Astrocyte (in vitro differentiated cells and primary cell): ENCODE measurements at regions not wholly inside any gene's neighbourhood (a gene's known extent, or its start where the extent isn't known, plus 50 kb on each side); places are given as distances from the start of the nearest gene placed in this dataset.

Source experiments
- DNase-seq: peaks from one replicate; pipeline ENCODE4 v3.0.0-alpha.2; 2010; ENCODE audit warnings: low read depth
- FAIRE-seq: peaks from 2 replicates; lab custom pipeline; 2011; peaks lifted over from hg19 to GRCh38; lab: Jason Lieb, UNC
- H2AFZ ChIP-seq: 2 replicates; pipeline ENCODE4 v1.6.0; 2012; ENCODE audit warnings: low read depth, low read length, inconsistent platforms
- H3K27ac ChIP-seq: 2 replicates; pipeline ENCODE4 v1.5.1; 2011; ENCODE audit warnings: low read depth, low read length, inconsistent platforms
- H3K27me3 ChIP-seq: 2 replicates; pipeline ENCODE4 v1.6.0; 2011; ENCODE audit warnings: low read length, inconsistent platforms; ENCODE audit not compliant: insufficient read depth
- H3K36me3 ChIP-seq: 2 replicates; pipeline ENCODE4 v1.5.1; 2011; ENCODE audit warnings: low read length, inconsistent platforms; ENCODE audit not compliant: insufficient read depth
- H3K4me1 ChIP-seq: 2 replicates; pipeline ENCODE4 v1.5.1; 2011; ENCODE audit warnings: low read length, inconsistent platforms; ENCODE audit not compliant: insufficient read depth
- H3K4me2 ChIP-seq: 2 replicates; pipeline ENCODE4 v1.6.0; 2012; ENCODE audit warnings: low read length, inconsistent platforms
- H3K4me3 ChIP-seq: 2 replicates; pipeline ENCODE4 v1.5.1; 2011; ENCODE audit warnings: low read depth, mild to moderate bottlenecking, low read length, inconsistent platforms; ENCODE audit not compliant: insufficient read depth
- H3K79me2 ChIP-seq: 2 replicates; pipeline ENCODE4 v1.6.0; 2012; ENCODE audit warnings: mild to moderate bottlenecking, low read length, inconsistent platforms; ENCODE audit not compliant: insufficient read depth
- H3K9ac ChIP-seq: 2 replicates; pipeline ENCODE4 v1.6.0; 2012; ENCODE audit warnings: mild to moderate bottlenecking, low read length, inconsistent platforms
- H3K9me3 ChIP-seq: 2 replicates; pipeline ENCODE4 v1.5.1; 2012; ENCODE audit warnings: low read depth, mild to moderate bottlenecking, low read length, inconsistent platforms; ENCODE audit not compliant: insufficient read depth
- H4K20me1 ChIP-seq: 2 replicates; pipeline ENCODE4 v1.6.0; 2012; ENCODE audit warnings: low read length, inconsistent platforms; ENCODE audit not compliant: insufficient read depth
- H3K27ac Mint-ChIP-seq: one replicate; pipeline ENCODE4 v1.8.0; 2021; ENCODE audit warnings: mild to moderate bottlenecking, mixed read lengths; ENCODE audit not compliant: unreplicated experiment
- H3K27me3 Mint-ChIP-seq: one replicate; pipeline ENCODE4 v1.8.0; 2021; ENCODE audit warnings: low read depth, mixed read lengths; ENCODE audit not compliant: unreplicated experiment
- H3K36me3 Mint-ChIP-seq: one replicate; pipeline ENCODE4 v1.8.0; 2021; ENCODE audit warnings: low read depth, mixed read lengths; ENCODE audit not compliant: unreplicated experiment
- H3K4me1 Mint-ChIP-seq: one replicate; pipeline ENCODE4 v1.8.0; 2021; ENCODE audit warnings: low read depth, mixed read lengths; ENCODE audit not compliant: unreplicated experiment
- H3K4me3 Mint-ChIP-seq: one replicate; pipeline ENCODE4 v1.8.0; 2021; ENCODE audit warnings: mild to moderate bottlenecking, moderate library complexity, mixed read lengths; ENCODE audit not compliant: unreplicated experiment
- H3K9me3 Mint-ChIP-seq: one replicate; pipeline ENCODE4 v1.8.0; 2021; ENCODE audit warnings: mild to moderate bottlenecking, mixed read lengths; ENCODE audit not compliant: unreplicated experiment
- CTCF ChIP-seq: IDR thresholded peaks from 2 replicates; pipeline ENCODE4 v1.5.1; 2011; ENCODE audit warnings: low read depth, mild to moderate bottlenecking, inconsistent platforms, low read length, moderate library complexity; ENCODE audit not compliant: insufficient read depth
- EZH2 ChIP-seq: IDR thresholded peaks from 2 replicates; pipeline ENCODE4 v1.6.1; 2012; ENCODE audit warnings: mild to moderate bottlenecking, low read length, inconsistent platforms; ENCODE audit not compliant: insufficient read depth

- Histone ChIP-seq H3K27me3 (no peaks in the 10 kb centered on the region), H2AFZ (no peak overlapping the region), H3K27ac (no peak overlapping the region), H3K4me1 (no peaks in the 10 kb centered on the region), H3K4me3 (no peak overlapping the region), H3K9me3 (no peaks in the 10 kb centered on the region), H3K36me3 (no peaks in the 10 kb centered on the region), H3K4me2 (no peak overlapping the region), H4K20me1 (no peaks in the 10 kb centered on the region), H3K79me2 (no peaks in the 10 kb centered on the region), H3K9ac (no peak overlapping the region)
- no peak for FAIRE-seq
- peaks cover 11% of the 10 kb centered on the region for H3K4me1 Mint-ChIP-seq
- no peaks in the 10 kb centered on the region for H3K27me3 Mint-ChIP-seq
- H3K27ac Mint-ChIP-seq, result no peak overlapping the region
- DNase-seq, result no peak
- peaks cover 2% of the 10 kb centered on the region for H3K9me3 Mint-ChIP-seq
- no peak overlapping the region for H3K4me3 Mint-ChIP-seq
- TF ChIP-seq CTCF (no peak), EZH2 (no peak)
- H3K36me3 Mint-ChIP-seq, result no peaks in the 10 kb centered on the region
Observed at GRCh38 chr11:92050305-92050704, 174.3 kb upstream of the FAT3 start.

- DNase-seq (no peak), FAIRE-seq (no peak)
- Mint-ChIP-seq H3K36me3 (no peaks in the 10 kb centered on the region), H3K4me3 (no peak overlapping the region), H3K9me3 (peaks cover 5% of the 10 kb centered on the region), H3K4me1 (peaks cover 13% of the 10 kb centered on the region), H3K27ac (no peak overlapping the region), H3K27me3 (no peaks in the 10 kb centered on the region)
- Histone ChIP-seq H4K20me1 (no peaks in the 10 kb centered on the region), H3K9ac (no peak overlapping the region), H2AFZ (no peak overlapping the region), H3K27me3 (no peaks in the 10 kb centered on the region), H3K79me2 (no peaks in the 10 kb centered on the region), H3K4me2 (no peak overlapping the region), H3K36me3 (no peaks in the 10 kb centered on the region), H3K4me3 (no peak overlapping the region), H3K9me3 (no peaks in the 10 kb centered on the region), H3K27ac (no peak overlapping the region), H3K4me1 (no peaks in the 10 kb centered on the region)
- TF ChIP-seq EZH2, result no peak
- no peak for TF ChIP-seq CTCF
Observed at GRCh38 chr11:92048415-92048814, 176.2 kb upstream of the FAT3 start.

- Histone ChIP-seq H3K79me2 (no peaks in the 10 kb centered on the region), H2AFZ (no peak overlapping the region), H3K4me2 (no peak overlapping the region), H3K9me3 (no peaks in the 10 kb centered on the region), H3K9ac (no peak overlapping the region), H4K20me1 (no peaks in the 10 kb centered on the region), H3K36me3 (no peaks in the 10 kb centered on the region), H3K4me3 (no peak overlapping the region), H3K4me1 (no peaks in the 10 kb centered on the region), H3K27me3 (no peaks in the 10 kb centered on the region), H3K27ac (no peak overlapping the region)
- H3K27me3 Mint-ChIP-seq, result no peaks in the 10 kb centered on the region
- H3K9me3 Mint-ChIP-seq, result peaks cover 5% of the 10 kb centered on the region
- peaks cover 13% of the 10 kb centered on the region for H3K4me1 Mint-ChIP-seq
- DNase-seq, result no peak
- no peak overlapping the region for H3K4me3 Mint-ChIP-seq
- no peak overlapping the region for H3K27ac Mint-ChIP-seq
- TF ChIP-seq EZH2 (no peak), CTCF (no peak)
- H3K36me3 Mint-ChIP-seq, result no peaks in the 10 kb centered on the region
- no peak for FAIRE-seq
Observed at GRCh38 chr11:92046103-92046502, 178.5 kb upstream of the FAT3 start.
